ENCODE measurements at regions not wholly inside any gene's neighbourhood (a gene's known extent, or its start where the extent isn't known, plus 50 kb on each side); places are given as distances from the start of the nearest gene placed in this dataset.

DNA sequence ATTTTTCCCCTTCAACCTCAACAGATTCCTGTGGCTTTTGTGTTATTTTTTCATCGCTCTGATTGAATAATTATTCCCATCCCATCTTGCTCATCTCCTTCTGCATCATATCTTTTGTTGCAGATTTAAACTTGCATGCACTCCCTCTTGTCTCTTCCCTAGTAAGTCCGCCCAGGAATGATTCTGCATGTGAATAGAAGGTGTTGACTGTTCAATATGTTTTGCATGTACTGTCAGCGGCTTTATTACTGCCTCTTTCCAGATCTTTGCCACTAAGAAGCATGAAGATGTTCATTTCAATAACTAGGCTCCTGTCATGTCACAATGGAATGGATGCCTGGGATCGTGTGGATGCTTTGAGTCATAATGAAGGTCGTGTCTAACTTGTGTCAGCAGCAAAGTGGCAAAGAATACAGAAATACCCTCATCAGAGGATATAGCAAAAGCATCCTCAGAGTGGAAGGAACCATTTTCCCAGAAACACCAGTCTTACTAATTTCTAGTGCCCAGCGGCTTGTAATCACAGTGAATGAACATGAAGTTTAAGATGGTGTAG is 62.6 kb upstream of the SEM1 start:
- TF ChIP-seq, protein P1, sequence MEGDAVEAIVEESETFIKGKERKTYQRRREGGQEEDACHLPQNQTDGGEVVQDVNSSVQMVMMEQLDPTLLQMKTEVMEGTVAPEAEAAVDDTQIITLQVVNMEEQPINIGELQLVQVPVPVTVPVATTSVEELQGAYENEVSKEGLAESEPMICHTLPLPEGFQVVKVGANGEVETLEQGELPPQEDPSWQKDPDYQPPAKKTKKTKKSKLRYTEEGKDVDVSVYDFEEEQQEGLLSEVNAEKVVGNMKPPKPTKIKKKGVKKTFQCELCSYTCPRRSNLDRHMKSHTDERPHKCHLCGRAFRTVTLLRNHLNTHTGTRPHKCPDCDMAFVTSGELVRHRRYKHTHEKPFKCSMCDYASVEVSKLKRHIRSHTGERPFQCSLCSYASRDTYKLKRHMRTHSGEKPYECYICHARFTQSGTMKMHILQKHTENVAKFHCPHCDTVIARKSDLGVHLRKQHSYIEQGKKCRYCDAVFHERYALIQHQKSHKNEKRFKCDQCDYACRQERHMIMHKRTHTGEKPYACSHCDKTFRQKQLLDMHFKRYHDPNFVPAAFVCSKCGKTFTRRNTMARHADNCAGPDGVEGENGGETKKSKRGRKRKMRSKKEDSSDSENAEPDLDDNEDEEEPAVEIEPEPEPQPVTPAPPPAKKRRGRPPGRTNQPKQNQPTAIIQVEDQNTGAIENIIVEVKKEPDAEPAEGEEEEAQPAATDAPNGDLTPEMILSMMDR (tag by site-specific recombination; IDR thresholded peaks at IDR 0.05) = no peak
- TF ChIP-seq, protein P2, sequence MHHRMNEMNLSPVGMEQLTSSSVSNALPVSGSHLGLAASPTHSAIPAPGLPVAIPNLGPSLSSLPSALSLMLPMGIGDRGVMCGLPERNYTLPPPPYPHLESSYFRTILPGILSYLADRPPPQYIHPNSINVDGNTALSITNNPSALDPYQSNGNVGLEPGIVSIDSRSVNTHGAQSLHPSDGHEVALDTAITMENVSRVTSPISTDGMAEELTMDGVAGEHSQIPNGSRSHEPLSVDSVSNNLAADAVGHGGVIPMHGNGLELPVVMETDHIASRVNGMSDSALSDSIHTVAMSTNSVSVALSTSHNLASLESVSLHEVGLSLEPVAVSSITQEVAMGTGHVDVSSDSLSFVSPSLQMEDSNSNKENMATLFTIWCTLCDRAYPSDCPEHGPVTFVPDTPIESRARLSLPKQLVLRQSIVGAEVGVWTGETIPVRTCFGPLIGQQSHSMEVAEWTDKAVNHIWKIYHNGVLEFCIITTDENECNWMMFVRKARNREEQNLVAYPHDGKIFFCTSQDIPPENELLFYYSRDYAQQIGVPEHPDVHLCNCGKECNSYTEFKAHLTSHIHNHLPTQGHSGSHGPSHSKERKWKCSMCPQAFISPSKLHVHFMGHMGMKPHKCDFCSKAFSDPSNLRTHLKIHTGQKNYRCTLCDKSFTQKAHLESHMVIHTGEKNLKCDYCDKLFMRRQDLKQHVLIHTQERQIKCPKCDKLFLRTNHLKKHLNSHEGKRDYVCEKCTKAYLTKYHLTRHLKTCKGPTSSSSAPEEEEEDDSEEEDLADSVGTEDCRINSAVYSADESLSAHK (tag by site-specific recombination; IDR thresholded peaks at IDR 0.05) = no peak
- TF ChIP-seq ZNF391 (tag by site-specific recombination; IDR thresholded peaks at IDR 0.05; ENCODE audit: borderline replicate concordance, low read depth) (no peak), ZNF140 (tag by site-specific recombination; IDR thresholded peaks at IDR 0.05) (no peak), ZNF274 (IDR thresholded peaks at IDR 0.05; ENCODE audit: low read length) (no peak), ZNF274 (tag by site-specific recombination; IDR thresholded peaks at IDR 0.05; ENCODE audit: borderline replicate concordance) (no peak)
- TF ChIP-seq, protein P3, sequence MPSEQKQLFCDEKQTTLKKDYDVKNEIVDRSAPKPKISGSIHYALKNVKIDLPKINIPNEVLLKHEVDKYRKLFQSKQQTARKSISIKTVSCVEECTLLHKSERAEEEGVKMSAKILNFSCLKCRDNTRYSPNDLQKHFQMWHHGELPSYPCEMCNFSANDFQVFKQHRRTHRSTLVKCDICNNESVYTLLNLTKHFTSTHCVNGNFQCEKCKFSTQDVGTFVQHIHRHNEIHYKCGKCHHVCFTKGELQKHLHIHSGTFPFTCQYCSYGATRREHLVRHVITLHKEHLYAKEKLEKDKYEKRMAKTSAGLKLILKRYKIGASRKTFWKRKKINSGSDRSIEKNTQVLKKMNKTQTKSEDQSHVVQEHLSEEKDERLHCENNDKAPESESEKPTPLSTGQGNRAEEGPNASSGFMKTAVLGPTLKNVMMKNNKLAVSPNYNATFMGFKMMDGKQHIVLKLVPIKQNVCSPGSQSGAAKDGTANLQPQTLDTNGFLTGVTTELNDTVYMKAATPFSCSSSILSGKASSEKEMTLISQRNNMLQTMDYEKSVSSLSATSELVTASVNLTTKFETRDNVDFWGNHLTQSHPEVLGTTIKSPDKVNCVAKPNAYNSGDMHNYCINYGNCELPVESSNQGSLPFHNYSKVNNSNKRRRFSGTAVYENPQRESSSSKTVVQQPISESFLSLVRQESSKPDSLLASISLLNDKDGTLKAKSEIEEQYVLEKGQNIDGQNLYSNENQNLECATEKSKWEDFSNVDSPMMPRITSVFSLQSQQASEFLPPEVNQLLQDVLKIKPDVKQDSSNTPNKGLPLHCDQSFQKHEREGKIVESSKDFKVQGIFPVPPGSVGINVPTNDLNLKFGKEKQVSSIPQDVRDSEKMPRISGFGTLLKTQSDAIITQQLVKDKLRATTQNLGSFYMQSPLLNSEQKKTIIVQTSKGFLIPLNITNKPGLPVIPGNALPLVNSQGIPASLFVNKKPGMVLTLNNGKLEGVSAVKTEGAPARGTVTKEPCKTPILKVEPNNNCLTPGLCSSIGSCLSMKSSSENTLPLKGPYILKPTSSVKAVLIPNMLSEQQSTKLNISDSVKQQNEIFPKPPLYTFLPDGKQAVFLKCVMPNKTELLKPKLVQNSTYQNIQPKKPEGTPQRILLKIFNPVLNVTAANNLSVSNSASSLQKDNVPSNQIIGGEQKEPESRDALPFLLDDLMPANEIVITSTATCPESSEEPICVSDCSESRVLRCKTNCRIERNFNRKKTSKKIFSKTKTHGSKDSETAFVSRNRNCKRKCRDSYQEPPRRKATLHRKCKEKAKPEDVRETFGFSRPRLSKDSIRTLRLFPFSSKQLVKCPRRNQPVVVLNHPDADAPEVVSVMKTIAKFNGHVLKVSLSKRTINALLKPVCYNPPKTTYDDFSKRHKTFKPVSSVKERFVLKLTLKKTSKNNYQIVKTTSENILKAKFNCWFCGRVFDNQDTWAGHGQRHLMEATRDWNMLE (tag by site-specific recombination; conservative IDR thresholded peaks at IDR 0.05; ENCODE audit: low read depth) = no peak
